Gastroesophageal sphincter (tissue), 4 donors: ENCODE measurements at regions not wholly inside any gene's neighbourhood (a gene's known extent, or its start where the extent isn't known, plus 50 kb on each side); places are given as distances from the start of the nearest gene placed in this dataset.

Experiments used
- ATAC-seq: fragments of 150-250 bp; one replicate; pipeline ENCODE4 v1.9.1; 2016; ENCODE audit warnings: mild to moderate bottlenecking, moderate library complexity
- H3K27ac ChIP-seq, 4 donors: fragments of 200-600 bp; sonication (generic) in 3 of 4; 1 replicate in 3 of 4; 2 replicates in 1 of 4; pipeline ENCODE4 v1.5.1; 2016 to 2019
- H3K27me3 ChIP-seq: fragments of 200-600 bp; sonication (generic); one replicate; pipeline ENCODE4 v1.5.1; 2019
- H3K36me3 ChIP-seq, 2 donors: fragments of 200-600 bp; sonication (generic); one replicate each; pipeline ENCODE4 v1.5.1; 2019; ENCODE audit warnings: control low read depth in 1 of 2
- H3K4me1 ChIP-seq, 3 donors: fragments of 200-600 bp; sonication (generic); 1 replicate in 2 of 3; 2 replicates in 1 of 3; pipeline ENCODE4 v1.5.1; 2016 to 2019; ENCODE audit warnings: control low read depth in 2 of 3
- H3K4me3 ChIP-seq, 2 donors: fragments of 200-600 bp; sonication (generic); one replicate each; pipeline ENCODE4 v1.5.1; 2019; ENCODE audit warnings: mild to moderate bottlenecking in 1 of 2, moderate library complexity in 1 of 2
- H3K9me3 ChIP-seq, 3 donors: fragments of 200-600 bp; sonication (generic); one replicate each; pipeline ENCODE4 v1.5.1; 2017 to 2019; ENCODE audit warnings: control low read depth in 2 of 3
- CTCF ChIP-seq, 4 experiments: fragments of 200-600 bp in 2 of 4; fragments of 450-650 bp in 2 of 4; sonication (generic) in 1 of 4; IDR thresholded peaks; one replicate each; pipeline ENCODE4 v1.5.1; 2017 to 2019; ENCODE audit warnings: antibody characterized with exemption in 4 of 4, mild to moderate bottlenecking in 2 of 4, moderate library complexity in 2 of 4
- EP300 ChIP-seq: sonication (generic); formaldehyde crosslinking; IDR thresholded peaks from one replicate; pipeline ENCODE4 v1.6.1; 2017; ENCODE audit warnings: antibody characterized with exemption, mild to moderate bottlenecking
- POLR2A ChIP-seq, 2 donors: fragments of 450-650 bp; IDR thresholded peaks; one replicate each; pipeline ENCODE4 v1.6.1; 2017; ENCODE audit warnings: antibody characterized with exemption in 2 of 2, mild to moderate bottlenecking in 2 of 2, moderate library complexity in 1 of 2
- POLR2AphosphoS5 ChIP-seq: sonication (generic); formaldehyde crosslinking; IDR thresholded peaks from one replicate; pipeline ENCODE4 v1.6.1; 2017; ENCODE audit warnings: antibody characterized with exemption
- WGBS, 2 donors: methylation state at CpG; one replicate each; pipeline ENCODE4 v1.1.5; 2018; ENCODE audit warnings: low coverage in 1 of 2; 5-methylcytosine and 5-hydroxymethylcytosine counted together
- small RNA-seq, 4 donors: library from RNA; depleted of rRNA; stranded (forward); fragments of <200 nt; gene quantifications; one replicate each; pipeline ENCODE3, GENCODE V24; 2016

GRCh38 chr1:227369102-227369760, 50.9 kb upstream of the CDC42BPA start:
- 66 to 71% methylated on average over 4 of the region's 6 CpGs for WGBS, 2 donors
- no peak overlapping the region for H3K4me3 ChIP-seq
- no peaks in the 10 kb centered on the region for H3K4me1 ChIP-seq
- ATAC-seq, result no peak
- no peaks in the 10 kb centered on the region for H3K27me3 ChIP-seq
- H3K36me3 ChIP-seq, result no peaks in the 10 kb centered on the region
- no peaks in the 10 kb centered on the region for H3K9me3 ChIP-seq
- no peak overlapping the region for H3K27ac ChIP-seq
- TF ChIP-seq POLR2A (IDR thresholded peaks at IDR 0.05), result no peak
- TF ChIP-seq EP300, result no peak
- no peak for TF ChIP-seq POLR2AphosphoS5
- no peak for TF ChIP-seq CTCF (IDR thresholded peaks at IDR 0.05)

Small RNA genes lying in the stretch of these regions (small RNA-seq; reads per million reads assigned to genes)
- gene AL451054.2 (0 reads per million in 4 donors), gene BTF3P9 (0 reads per million in 4 donors)
